HG03378 (cell line): ENCODE measurements at regions not wholly inside any gene's neighbourhood (a gene's known extent, or its start where the extent isn't known, plus 50 kb on each side); places are given as distances from the start of the nearest gene placed in this dataset.
A peak's percentile ranks its signal among the peaks of the same experiment; 100 is the strongest.

Source experiments
- ATAC-seq: cut with Tn5 transposase; IDR thresholded peaks from one replicate; pipeline ENCODE4 v1.9.1; 2021; ENCODE audit warnings: mild to moderate bottlenecking, moderate library complexity; ENCODE audit not compliant: unreplicated experiment

DNA sequence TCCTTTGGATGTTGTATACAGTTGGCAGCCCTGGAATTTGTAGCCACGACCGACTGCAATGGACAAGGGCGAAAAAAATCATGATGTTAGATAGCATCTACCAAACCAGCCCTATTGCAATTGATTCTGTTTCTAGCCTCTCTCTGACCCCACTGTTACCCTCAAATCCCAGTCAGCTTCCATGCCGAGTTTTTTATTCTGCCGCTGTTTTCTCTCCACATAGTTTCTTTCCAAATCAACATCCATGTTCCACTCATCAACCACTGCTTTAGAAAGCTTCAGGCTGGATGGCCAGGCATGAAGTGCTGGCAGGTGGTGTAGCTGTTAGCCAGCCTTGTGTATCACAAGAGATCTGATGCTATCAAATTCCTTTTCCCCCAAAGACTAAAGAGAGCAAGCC, 272.8 kb downstream of the FIGN start:
- no peak for ATAC-seq

DNA sequence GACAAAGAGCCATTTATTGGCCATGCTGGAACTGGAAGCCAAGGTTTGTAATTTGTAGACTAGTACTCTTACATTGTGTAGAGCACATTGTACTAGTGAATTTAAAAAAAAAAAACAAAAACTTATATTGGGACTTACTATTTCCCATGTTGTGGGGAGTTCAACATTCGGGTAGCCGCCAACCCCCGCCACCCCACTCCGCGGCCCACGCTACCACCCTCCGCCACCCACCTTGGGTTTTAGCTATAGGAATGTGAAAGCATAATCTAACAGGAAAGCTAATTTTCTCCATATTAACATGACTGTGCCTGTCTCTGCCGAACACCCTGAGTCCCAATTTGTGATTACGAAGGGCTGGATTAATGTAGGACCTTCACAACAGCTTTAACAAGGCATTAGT, 275.8 kb downstream of the FIGN start:
- ATAC-seq = no peak

DNA sequence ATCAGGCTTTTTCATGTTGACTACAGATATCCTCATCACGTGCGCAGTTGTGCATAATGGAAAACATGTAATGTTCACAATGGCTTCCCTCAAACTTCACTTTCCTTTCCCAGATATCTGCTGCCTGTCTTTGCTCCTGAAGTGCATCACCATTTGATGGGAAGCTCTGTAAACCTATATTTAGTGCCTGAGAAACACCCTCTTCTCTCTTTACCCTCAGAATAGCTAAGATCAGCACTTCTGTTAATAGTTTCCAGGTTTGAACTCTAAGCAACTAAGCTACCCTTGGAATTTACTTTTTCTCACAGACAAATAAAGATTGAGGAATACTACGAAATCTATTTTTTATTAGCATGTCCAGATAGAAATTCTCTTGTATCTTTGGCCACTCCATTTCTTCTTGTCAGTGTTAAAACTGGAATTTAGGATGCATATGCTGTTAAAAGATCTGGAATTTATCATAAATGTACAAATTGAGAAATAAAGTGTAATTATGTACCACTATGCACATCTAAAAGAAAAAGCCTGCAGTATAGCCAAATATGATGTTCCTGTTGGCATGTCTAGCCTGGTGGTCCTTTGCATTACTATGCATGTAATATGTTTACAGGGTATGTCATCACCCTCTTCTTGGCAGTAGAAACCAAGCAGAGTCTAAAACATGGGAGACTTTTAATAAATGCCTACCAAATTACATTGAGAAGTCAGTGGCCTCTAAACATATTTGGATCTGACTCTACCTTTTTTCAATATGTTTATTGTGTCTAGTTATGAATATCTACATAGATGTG, 278.7 kb downstream of the FIGN start:
- no peak for ATAC-seq

GRCh38 chr2:163455815-163456214, 280.0 kb downstream of the FIGN start:
- peak; percentile 92 for ATAC-seq

DNA sequence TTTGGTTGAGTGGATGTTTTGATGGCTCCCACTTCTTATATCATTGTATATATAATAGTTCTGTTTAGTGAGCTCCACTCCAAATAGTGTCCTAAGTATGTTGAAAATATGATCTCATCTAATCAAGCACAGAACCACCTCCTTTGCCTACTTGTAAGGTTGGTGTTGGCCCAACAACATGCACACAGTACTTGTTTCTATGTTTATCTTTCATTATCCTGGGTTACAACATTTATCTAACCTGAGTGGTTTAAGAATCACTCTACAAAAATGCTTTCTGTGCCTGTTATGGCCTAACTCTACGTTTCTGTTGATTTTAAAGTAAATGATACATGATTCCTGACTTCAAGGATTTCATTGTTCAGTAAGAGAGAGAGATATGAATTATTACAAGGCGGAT, 281.9 kb downstream of the FIGN start:
- ATAC-seq = no peak

GRCh38 chr2:163441603-163442002, 294.2 kb downstream of the FIGN start:
- no peak for ATAC-seq

GRCh38 chr2:163436963-163437362, 298.8 kb downstream of the FIGN start:
- no peak for ATAC-seq

- ATAC-seq = no peak
These were observed 307.6 kb downstream of the FIGN start for GRCh38 chr2:163428187-163428586.

DNA sequence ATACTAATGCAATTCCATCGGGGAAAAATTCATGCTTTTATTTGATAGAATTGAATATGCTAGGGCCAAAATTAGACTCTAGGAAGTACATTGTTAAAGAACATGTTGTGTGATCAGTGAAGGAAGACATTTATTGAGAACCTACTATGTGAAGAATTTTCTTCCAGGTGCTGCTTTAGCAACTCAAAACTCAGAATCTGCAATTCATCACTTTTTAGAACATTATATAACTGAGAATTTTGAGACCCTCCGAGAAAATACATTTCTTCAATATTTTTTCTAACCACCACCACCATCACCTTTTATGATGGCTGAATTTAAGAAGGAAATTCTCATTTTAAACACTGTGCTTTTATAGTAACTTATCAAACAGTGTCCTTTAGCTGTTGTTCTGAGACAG, 315.2 kb downstream of the FIGN start:
- no peak for ATAC-seq

GRCh38 chr2:163419000-163419830, 316.6 kb downstream of the FIGN start:
- no peak for ATAC-seq

GRCh38 chr2:163417596-163418337, 318.0 kb downstream of the FIGN start:
- ATAC-seq = peak; percentile 94

- ATAC-seq = no peak
These were observed 321.7 kb downstream of the FIGN start for GRCh38 chr2:163414121-163414520.

- ATAC-seq = no peak
These were observed 328.5 kb downstream of the FIGN start for GRCh38 chr2:163407296-163407695.

DNA sequence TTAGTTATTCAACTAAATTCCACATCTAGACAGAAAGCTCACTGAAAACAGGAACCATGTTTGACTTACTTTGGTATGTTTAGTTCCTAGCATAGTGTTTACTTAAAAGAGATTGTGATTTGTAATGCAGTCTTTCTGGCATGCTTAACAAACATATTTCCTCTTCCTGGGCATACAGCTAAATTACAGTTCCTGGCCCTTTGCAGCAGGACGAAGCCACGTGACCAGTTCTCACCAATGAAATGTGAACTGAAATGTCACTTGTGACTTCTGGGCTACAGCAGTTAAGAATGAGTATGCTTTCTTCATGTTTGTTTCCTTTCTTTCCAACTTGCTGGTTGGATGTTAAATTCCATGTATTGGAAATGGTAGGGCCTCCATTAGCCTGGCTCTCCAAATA, 330.5 kb downstream of the FIGN start:
- no peak for ATAC-seq

DNA sequence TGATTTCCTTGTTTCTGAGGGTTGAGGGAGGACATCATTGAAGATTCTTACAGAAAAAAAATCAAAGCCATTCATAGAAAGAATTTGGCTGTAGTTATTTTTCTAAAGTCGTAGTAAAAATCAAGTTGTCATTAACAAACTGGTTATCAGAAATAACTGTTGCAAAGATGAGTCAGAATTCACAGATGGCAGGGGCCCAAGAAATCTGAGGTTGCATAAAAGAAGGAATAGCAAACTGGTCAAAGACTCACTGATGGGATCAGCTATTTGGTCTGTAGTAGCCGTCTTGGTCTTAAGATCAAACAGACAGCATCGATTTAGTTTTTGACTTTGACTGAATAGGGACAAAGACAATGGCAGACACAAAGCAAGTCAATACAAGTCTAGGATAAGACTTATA, 334.3 kb downstream of the FIGN start:
- no peak for ATAC-seq

GRCh38 chr2:163397451-163397850, 338.4 kb downstream of the FIGN start:
- no peak for ATAC-seq

DNA sequence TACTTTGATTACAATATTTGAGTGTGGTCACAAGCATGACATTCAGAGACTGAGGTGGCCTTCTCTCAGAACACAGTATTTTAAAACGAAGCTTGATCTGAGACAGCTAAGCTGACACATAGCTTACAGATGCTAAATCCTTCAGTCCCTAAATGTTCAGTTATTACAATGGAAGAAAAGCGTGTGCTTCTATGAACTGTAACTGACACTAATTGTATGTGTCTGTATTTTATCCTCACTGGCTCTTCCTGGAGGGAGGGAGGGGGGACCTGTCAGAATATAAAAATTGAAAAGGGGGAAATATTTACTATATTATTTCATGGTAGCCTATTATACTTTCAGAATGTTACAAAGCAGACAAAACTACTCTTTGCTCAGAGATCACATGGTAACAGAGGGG, 340.2 kb downstream of the FIGN start:
- no peak for ATAC-seq

- ATAC-seq = no peak
These were observed 346.0 kb downstream of the FIGN start for GRCh38 chr2:163389838-163390237.

- no peak for ATAC-seq
These were observed 360.3 kb downstream of the FIGN start for GRCh38 chr2:163375472-163375871.

GRCh38 chr2:163375070-163375469, 360.7 kb downstream of the FIGN start:
- ATAC-seq = no peak

DNA sequence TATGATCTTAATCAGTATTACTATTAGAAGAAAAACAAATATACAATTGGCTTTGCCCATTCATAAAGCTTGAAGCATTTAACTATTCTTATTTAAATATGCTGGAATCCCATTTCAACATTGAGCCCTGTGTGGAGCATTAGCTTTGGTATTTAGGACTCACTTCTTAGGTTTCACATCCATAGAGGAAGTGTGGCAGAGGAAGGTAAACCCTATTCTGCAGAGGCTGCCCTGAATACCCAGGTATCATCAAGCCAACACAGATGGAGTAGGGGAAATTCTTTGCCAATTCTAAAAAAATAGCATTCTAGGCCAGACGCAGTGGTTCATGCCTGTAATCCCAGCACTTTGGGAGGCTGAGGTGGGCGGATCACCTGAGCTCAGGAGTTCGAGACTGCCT, 361.5 kb downstream of the FIGN start:
- ATAC-seq = no peak

GRCh38 chr2:163373496-163373895, 362.3 kb downstream of the FIGN start:
- no peak for ATAC-seq
